Renal pelvis (tissue), 1 donor: ENCODE measurements at regions not wholly inside any gene's neighbourhood (a gene's known extent, or its start where the extent isn't known, plus 50 kb on each side); places are given as distances from the start of the nearest gene placed in this dataset.

ENCODE experiments used
- DNase-seq: peaks from one replicate; pipeline ENCODE4 v3.0.0-alpha.2; 2013

GRCh38 chr16:85454171-85454872 is 158.8 kb upstream of the GSE1 start:
- no peak for DNase-seq

- no peak for DNase-seq
Observed at GRCh38 chr16:85455534-85455933, 157.6 kb upstream of the GSE1 start.

GRCh38 chr16:85457366-85457765 is 155.8 kb upstream of the GSE1 start:
- no peak for DNase-seq

- DNase-seq, result no peak
Observed at GRCh38 chr16:85458968-85459367, 154.2 kb upstream of the GSE1 start.

- no peak for DNase-seq
Observed at GRCh38 chr16:85459529-85460251, 153.4 kb upstream of the GSE1 start.

- DNase-seq, result peak; percentile 84
Observed at GRCh38 chr16:85460252-85461021, 152.7 kb upstream of the GSE1 start.

GRCh38 chr16:85461022-85461813 is 151.9 kb upstream of the GSE1 start:
- no peak for DNase-seq

GRCh38 chr16:85461814-85462713 is 151.1 kb upstream of the GSE1 start:
- peak; percentile 87 for DNase-seq

GRCh38 chr16:85462714-85463611 is 150.2 kb upstream of the GSE1 start:
- no peak for DNase-seq

GRCh38 chr16:85463672-85464382 is 149.3 kb upstream of the GSE1 start:
- DNase-seq, result no peak

GRCh38 chr16:85464383-85465305 is 148.5 kb upstream of the GSE1 start:
- DNase-seq, result no peak

GRCh38 chr16:85465328-85466303 is 147.5 kb upstream of the GSE1 start:
- DNase-seq, result no peak

GRCh38 chr16:85466304-85466700 is 146.8 kb upstream of the GSE1 start:
- no peak for DNase-seq

GRCh38 chr16:85466989-85467388 is 146.1 kb upstream of the GSE1 start:
- DNase-seq, result no peak

GRCh38 chr16:85469929-85470590 is 143.1 kb upstream of the GSE1 start:
- no peak for DNase-seq

GRCh38 chr16:85470873-85471272 is 142.2 kb upstream of the GSE1 start:
- DNase-seq, result no peak
